Amygdala (tissue), 56 donors: ENCODE measurements at regions not wholly inside any gene's neighbourhood (a gene's known extent, or its start where the extent isn't known, plus 50 kb on each side); places are given as distances from the start of the nearest gene placed in this dataset.
A peak's percentile ranks its signal among the peaks of the same experiment; 100 is the strongest.

Source experiments
- DNase-seq, 56 donors: peaks; one replicate each; lab custom pipeline; 2025; lab: John Stamatoyannopoulos, UW

- DNase-seq: no peak
These were observed 116.1 kb upstream of the DOCK10 start for GRCh38 chr2:225158360-225158759.

GRCh38 chr2:225156853-225157451, 114.7 kb upstream of the DOCK10 start:
- no peak for DNase-seq

GRCh38 chr2:225140723-225141122, 98.5 kb upstream of the DOCK10 start:
- DNase-seq: no peak

GRCh38 chr2:225137971-225138370, 95.7 kb upstream of the DOCK10 start:
- no peak for DNase-seq

GRCh38 chr2:225136552-225136951, 94.3 kb upstream of the DOCK10 start:
- no peak for DNase-seq

GRCh38 chr2:225131898-225132297, 89.6 kb upstream of the DOCK10 start:
- no peak for DNase-seq

- DNase-seq: no peak
These were observed 87.8 kb upstream of the DOCK10 start for GRCh38 chr2:225130093-225130492.

GRCh38 chr2:225124311-225125017, 82.2 kb upstream of the DOCK10 start:
- no peak for DNase-seq

- DNase-seq: peak in 3 of 56 donors; percentile 6 to 66 (median 25)
These were observed 80.6 kb upstream of the DOCK10 start for GRCh38 chr2:225122583-225123486.

GRCh38 chr2:225122007-225122406, 79.7 kb upstream of the DOCK10 start:
- DNase-seq: no peak

GRCh38 chr2:225120186-225120585, 77.9 kb upstream of the DOCK10 start:
- peak in 1 of 56 donors; percentile 5 for DNase-seq

GRCh38 chr2:225117051-225117716, 74.9 kb upstream of the DOCK10 start:
- DNase-seq: peak in 1 of 56 donors; percentile 10

GRCh38 chr2:225114786-225115323, 72.6 kb upstream of the DOCK10 start:
- no peak for DNase-seq

- DNase-seq: no peak
These were observed 71.2 kb upstream of the DOCK10 start for GRCh38 chr2:225113371-225114015.

- peak in 8 of 56 donors; percentile 11 to 57 (median 30) for DNase-seq
These were observed 70.3 kb upstream of the DOCK10 start for GRCh38 chr2:225112362-225113126.

GRCh38 chr2:225108805-225109204, 66.5 kb upstream of the DOCK10 start:
- DNase-seq: no peak

- DNase-seq: no peak
These were observed 62.7 kb upstream of the DOCK10 start for GRCh38 chr2:225104971-225105370.

GRCh38 chr2:225104321-225104720, 62.1 kb upstream of the DOCK10 start:
- DNase-seq: no peak

- DNase-seq: no peak
These were observed 61.5 kb upstream of the DOCK10 start for GRCh38 chr2:225103737-225104141.
